OCI-LY7 (cell line): ENCODE measurements at regions not wholly inside any gene's neighbourhood (a gene's known extent, or its start where the extent isn't known, plus 50 kb on each side); places are given as distances from the start of the nearest gene placed in this dataset.

Experiments used
- BruUV-seq: library from RNA; stranded (reverse); fragments of 400-500 nt; replicated peaks from 2 replicates; lab custom pipeline; 2021; lab: Mats Ljungman, UMichigan
- CTCF ChIA-PET: fragments of 300-600 bp; sonication (Branson Sonifier 250); formaldehyde crosslinking; loops from one replicate; lab custom pipeline; 2022; ENCODE audit warnings: antibody characterized with exemption; ENCODE audit not compliant: unreplicated experiment; lab: Charles Lee
- POLR2A ChIA-PET: fragments of 300-600 bp; sonication (Branson Sonifier 250); formaldehyde crosslinking; loops from one replicate; lab custom pipeline; 2022; ENCODE audit warnings: antibody characterized with exemption; lab: Charles Lee
- DNase-seq: peaks from one replicate; pipeline ENCODE4 v3.0.0-alpha.2; 2015; ENCODE audit warnings: low spot score
- H2AFZ ChIP-seq: fragments of 200-600 bp; sonication (generic), shearing (Covaris generic); 2 replicates; pipeline ENCODE4 v1.6.1; 2014; ENCODE audit warnings: mild to moderate bottlenecking, antibody characterized with exemption, low read length, moderate library complexity
- H3K27ac ChIP-seq: fragments of 200-600 bp; sonication (generic); 2 replicates; pipeline ENCODE4 v1.5.1; 2014; ENCODE audit warnings: mixed run types, low read depth, mild to moderate bottlenecking, moderate library complexity, low read length, inconsistent platforms; ENCODE audit not compliant: poor library complexity, severe bottlenecking
- H3K36me3 ChIP-seq: fragments of 200-600 bp; sonication (generic); 2 replicates; pipeline ENCODE4 v1.6.1; 2014; ENCODE audit warnings: mild to moderate bottlenecking, antibody characterized with exemption, low read length, moderate library complexity, mixed read lengths; ENCODE audit not compliant: insufficient read depth
- H3K4me1 ChIP-seq: fragments of 200-600 bp; sonication (generic); 2 replicates; pipeline ENCODE4 v1.5.1; 2014; ENCODE audit warnings: mild to moderate bottlenecking, low read length; ENCODE audit not compliant: insufficient read depth, poor library complexity, severe bottlenecking
- H3K4me2 ChIP-seq: fragments of 200-600 bp; sonication (generic); 2 replicates; pipeline ENCODE4 v1.6.1; 2014; ENCODE audit warnings: mild to moderate bottlenecking, low read length
- H3K4me3 ChIP-seq: fragments of 200-600 bp; sonication (generic); 2 replicates; pipeline ENCODE4 v1.5.1; 2014; ENCODE audit warnings: mild to moderate bottlenecking, low read depth, low read length; ENCODE audit not compliant: poor library complexity, severe bottlenecking
- H3K79me2 ChIP-seq: fragments of 200-600 bp; sonication (generic); 2 replicates; pipeline ENCODE4 v1.6.1; 2016; ENCODE audit warnings: low read depth, mild to moderate bottlenecking, low read length, moderate library complexity, mixed read lengths; ENCODE audit not compliant: insufficient read depth
- H3K9me2 ChIP-seq: fragments of 200-600 bp; sonication (generic); 2 replicates; pipeline ENCODE4 v1.6.1; 2016; ENCODE audit warnings: mild to moderate bottlenecking, low read length, mixed read lengths; ENCODE audit not compliant: insufficient read depth
- H3K9me3 ChIP-seq: fragments of 200-600 bp; sonication (generic); 2 replicates; pipeline ENCODE4 v1.6.1; 2014; ENCODE audit warnings: mild to moderate bottlenecking, mixed run types, low read length, mixed read lengths
- H4K20me1 ChIP-seq: fragments of 200-600 bp; sonication (generic); 2 replicates; pipeline ENCODE4 v1.6.1; 2014; ENCODE audit warnings: mild to moderate bottlenecking, antibody characterized with exemption, low read length, moderate library complexity, mixed read lengths; ENCODE audit not compliant: insufficient read depth
- CTCF ChIP-seq: fragments of 200-600 bp; sonication (generic); conservative IDR thresholded peaks from 2 replicates; pipeline ENCODE4 v1.5.1; 2014; ENCODE audit warnings: mild to moderate bottlenecking, antibody characterized with exemption, low read length, moderate library complexity, mixed read lengths
- EZH2phosphoT487 ChIP-seq: fragments of 200-600 bp; sonication (generic); IDR thresholded peaks from 2 replicates; pipeline ENCODE4 v1.6.1; 2018; ENCODE audit warnings: low read depth, borderline replicate concordance, mild to moderate bottlenecking, mixed run types, antibody characterized with exemption, low read length, moderate library complexity, mixed read lengths
- intact Hi-C: fragments of 100-400 bp; cut with micrococcal nuclease; formaldehyde crosslinking; loops from one replicate; pipeline ENCODE4 v1.10.0; 2022; ENCODE audit not compliant: unreplicated experiment

- intact Hi-C loops: no loop called here
These were observed 58.5 kb upstream of the LARS2 start for GRCh38 chr3:45329761-45330305.

GRCh38 chr3:45330510-45331295 lies 57.7 kb upstream of the LARS2 start:
- Histone ChIP-seq H3K4me3 (no peak overlapping the region), H3K9me3 (no peaks in the 10 kb centered on the region), H3K9me2 (no peaks in the 10 kb centered on the region), H4K20me1 (no peaks in the 10 kb centered on the region), H3K36me3 (no peaks in the 10 kb centered on the region), H3K4me2 (no peak overlapping the region), H3K4me1 (no peaks in the 10 kb centered on the region), H3K79me2 (no peaks in the 10 kb centered on the region), H2AFZ (no peak overlapping the region), H3K27ac (no peak overlapping the region)
- ChIA-PET CTCF (no interaction called here), POLR2A (interaction anchor here (0.6 to 0.7 kb wide), 2 partner anchors 108 to 374 kb away, joined by 3 read pairs; no protein-coding TSS in a partner anchor)
- intact Hi-C loops: no loop called here
- no peak for TF ChIP-seq CTCF
- no peak for TF ChIP-seq EZH2phosphoT487
- no TSS peak for BruUV-seq
- DNase-seq: no peak

More at GRCh38 chr3:45329761-45330305, 58.5 kb upstream of the LARS2 start:
- Histone ChIP-seq H2AFZ (no peak overlapping the region), H3K27ac (no peak overlapping the region), H3K9me3 (no peaks in the 10 kb centered on the region), H3K4me1 (no peaks in the 10 kb centered on the region), H3K36me3 (no peaks in the 10 kb centered on the region), H3K4me3 (no peak overlapping the region), H3K9me2 (no peaks in the 10 kb centered on the region), H4K20me1 (no peaks in the 10 kb centered on the region), H3K79me2 (no peaks in the 10 kb centered on the region), H3K4me2 (no peak overlapping the region)
- no peak for TF ChIP-seq CTCF
- TF ChIP-seq EZH2phosphoT487: no peak
- no peak for DNase-seq
- no TSS peak for BruUV-seq
- ChIA-PET CTCF (no interaction called here), POLR2A (interaction anchor here (0.7 kb wide), 1 partner anchor 1269 kb away, joined by 3 read pairs; no protein-coding TSS in a partner anchor)

- POLR2A ChIA-PET: no interaction called here
- H2AFZ ChIP-seq: no peak overlapping the region
- H3K4me3 ChIP-seq: no peak overlapping the region
- H3K9me3 ChIP-seq: no peaks in the 10 kb centered on the region
- CTCF ChIA-PET: no interaction called here
- no peak for DNase-seq
- H4K20me1 ChIP-seq: no peaks in the 10 kb centered on the region
- H3K4me1 ChIP-seq: no peaks in the 10 kb centered on the region
- no peaks in the 10 kb centered on the region for H3K9me2 ChIP-seq
- no peaks in the 10 kb centered on the region for H3K36me3 ChIP-seq
- intact Hi-C loops: no loop called here
- no peak overlapping the region for H3K27ac ChIP-seq
- H3K79me2 ChIP-seq: no peaks in the 10 kb centered on the region
- H3K4me2 ChIP-seq: no peak overlapping the region
- TF ChIP-seq CTCF (no peak), EZH2phosphoT487 (no peak)
- no TSS peak for BruUV-seq
These were observed 55.9 kb upstream of the LARS2 start for GRCh38 chr3:45332493-45332892.
